ENCODE measurements at regions not wholly inside any gene's neighbourhood (a gene's known extent, or its start where the extent isn't known, plus 50 kb on each side); places are given as distances from the start of the nearest gene placed in this dataset.

- TF ChIP-seq CTCF (IDR thresholded peaks at IDR 0.05) (peak; percentile 45), ZFX (IDR thresholded peaks at IDR 0.05; ENCODE audit: borderline replicate concordance) (no peak)
Observed at GRCh38 chrX:66731398-66731797, 92.5 kb upstream of the EDA2R start.
